ENCODE measurements at regions not wholly inside any gene's neighbourhood (a gene's known extent, or its start where the extent isn't known, plus 50 kb on each side); places are given as distances from the start of the nearest gene placed in this dataset.

DNA sequence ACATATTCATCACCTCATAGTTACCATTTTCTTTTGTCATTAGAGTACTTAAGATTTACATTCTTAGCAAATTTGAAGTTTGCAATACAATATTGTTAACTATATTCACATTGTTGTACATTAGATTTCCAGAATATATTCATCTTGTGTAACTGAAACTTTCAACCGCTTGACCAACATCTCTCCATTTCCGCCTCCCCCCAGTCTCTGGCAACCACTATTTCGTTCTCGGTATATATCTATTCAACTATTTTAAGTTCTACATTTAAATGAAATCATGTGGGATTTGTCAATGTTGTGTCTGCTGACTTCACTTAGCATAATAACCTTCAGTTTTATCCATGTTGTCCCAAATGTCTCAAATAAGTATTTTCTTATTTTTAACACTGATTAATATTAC lies 274.5 kb upstream of the KIF2B start:
- Histone ChIP-seq H3K27me3 (no peaks in the 10 kb centered on the region), H3K27ac (no peak overlapping the region), H3K4me3 (no peak overlapping the region), H3K9me3 (no peaks in the 10 kb centered on the region), H3K36me3 (replicated peaks in 1 of 2; ENCODE audit: insufficient read depth in 1 of 2, low read depth in 2 of 2) (no peaks in the 10 kb centered on the region), H3K4me1 (no peaks in the 10 kb centered on the region)
- WGBS, 2 donors, result 79 to 88% methylated on average over 4 of the region's 4 CpGs
- intact Hi-C loops (cut with DNase I), result no loop called here
- TF ChIP-seq POLR2A (IDR thresholded peaks at IDR 0.05), result no peak
- TF ChIP-seq, protein P1, sequence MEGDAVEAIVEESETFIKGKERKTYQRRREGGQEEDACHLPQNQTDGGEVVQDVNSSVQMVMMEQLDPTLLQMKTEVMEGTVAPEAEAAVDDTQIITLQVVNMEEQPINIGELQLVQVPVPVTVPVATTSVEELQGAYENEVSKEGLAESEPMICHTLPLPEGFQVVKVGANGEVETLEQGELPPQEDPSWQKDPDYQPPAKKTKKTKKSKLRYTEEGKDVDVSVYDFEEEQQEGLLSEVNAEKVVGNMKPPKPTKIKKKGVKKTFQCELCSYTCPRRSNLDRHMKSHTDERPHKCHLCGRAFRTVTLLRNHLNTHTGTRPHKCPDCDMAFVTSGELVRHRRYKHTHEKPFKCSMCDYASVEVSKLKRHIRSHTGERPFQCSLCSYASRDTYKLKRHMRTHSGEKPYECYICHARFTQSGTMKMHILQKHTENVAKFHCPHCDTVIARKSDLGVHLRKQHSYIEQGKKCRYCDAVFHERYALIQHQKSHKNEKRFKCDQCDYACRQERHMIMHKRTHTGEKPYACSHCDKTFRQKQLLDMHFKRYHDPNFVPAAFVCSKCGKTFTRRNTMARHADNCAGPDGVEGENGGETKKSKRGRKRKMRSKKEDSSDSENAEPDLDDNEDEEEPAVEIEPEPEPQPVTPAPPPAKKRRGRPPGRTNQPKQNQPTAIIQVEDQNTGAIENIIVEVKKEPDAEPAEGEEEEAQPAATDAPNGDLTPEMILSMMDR (IDR thresholded peaks at IDR 0.05), result no peak
- ATAC-seq, result no peak
- DNase-seq, result no peak

DNA sequence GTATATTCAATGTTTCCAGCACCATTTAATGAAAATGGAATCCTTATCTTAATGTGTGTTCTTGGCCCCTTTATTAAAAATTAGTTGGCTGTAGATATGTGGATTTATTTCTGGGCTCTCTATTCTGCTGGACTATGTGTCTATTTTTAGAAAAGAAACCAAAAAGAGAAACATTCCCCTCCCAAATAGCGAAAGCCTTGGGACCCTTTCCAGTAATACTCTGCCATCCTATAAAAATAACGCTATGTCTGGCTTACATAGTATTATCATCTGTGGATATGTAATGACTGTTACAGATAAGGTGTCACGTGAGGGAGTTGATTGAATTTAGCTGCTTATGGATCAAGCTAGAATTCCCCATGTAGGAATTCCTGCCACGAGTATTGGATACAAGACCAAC lies 279.3 kb upstream of the KIF2B start:
- no peak for ATAC-seq
- no peaks in the 10 kb centered on the region for H3K36me3 ChIP-seq (replicated peaks in 1 of 2; ENCODE audit: insufficient read depth in 1 of 2, low read depth in 2 of 2)

DNA sequence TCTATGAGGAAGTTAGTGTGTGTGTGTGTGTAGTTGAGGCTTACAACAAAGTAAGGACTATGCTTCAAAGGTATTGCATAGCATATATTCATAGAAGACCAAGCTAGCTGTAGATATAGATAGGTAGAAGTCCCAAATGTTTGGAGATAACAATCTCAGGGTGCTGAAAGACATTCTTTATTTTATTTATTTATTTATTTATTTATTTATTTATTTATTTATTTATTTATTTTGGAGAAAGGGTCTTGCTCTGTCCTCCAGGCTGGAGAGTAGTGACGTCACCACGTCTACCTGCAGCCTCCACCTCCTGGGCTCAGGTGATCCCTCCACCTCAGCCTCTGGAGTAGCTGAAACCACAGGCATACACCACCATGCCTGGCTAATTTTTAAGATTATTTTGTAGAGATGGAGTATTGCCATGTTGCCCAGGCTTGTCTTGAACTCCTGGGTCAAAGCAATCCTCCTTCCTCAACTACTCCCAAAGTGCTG lies 284.6 kb upstream of the KIF2B start:
- no peaks in the 10 kb centered on the region for H3K4me1 ChIP-seq
- DNase-seq, result no peak
- no peak overlapping the region for H3K4me3 ChIP-seq
- intact Hi-C loops (cut with DNase I), result no loop called here
- H3K27ac ChIP-seq, result no peak overlapping the region
- TF ChIP-seq POLR2A (IDR thresholded peaks at IDR 0.05), result no peak
- TF ChIP-seq, protein P1 (IDR thresholded peaks at IDR 0.05), result no peak
- peaks cover 0 to 4% of the 10 kb centered on the region in 2 donors for H3K27me3 ChIP-seq
- ATAC-seq, result no peak
- H3K36me3 ChIP-seq (replicated peaks in 1 of 2; ENCODE audit: insufficient read depth in 1 of 2, low read depth in 2 of 2), result no peaks in the 10 kb centered on the region
- WGBS, 2 donors, result 51 to 56% methylated on average over 2 of the region's 2 CpGs
- no peaks in the 10 kb centered on the region for H3K9me3 ChIP-seq

More for the DNA sequence above, 279.3 kb upstream of the KIF2B start:
- no peaks in the 10 kb centered on the region for H3K9me3 ChIP-seq
- WGBS, 2 donors, result 43 to 54% methylated on average over 4 of the region's 4 CpGs
- intact Hi-C loops (cut with DNase I), result no loop called here
- H3K4me1 ChIP-seq, result no peaks in the 10 kb centered on the region
- DNase-seq, result no peak
- no peak overlapping the region for H3K27ac ChIP-seq
- no peak overlapping the region for H3K4me3 ChIP-seq
- TF ChIP-seq, protein P1 (IDR thresholded peaks at IDR 0.05), result no peak
- TF ChIP-seq POLR2A (IDR thresholded peaks at IDR 0.05), result no peak
- no peaks in the 10 kb centered on the region for H3K27me3 ChIP-seq

DNA sequence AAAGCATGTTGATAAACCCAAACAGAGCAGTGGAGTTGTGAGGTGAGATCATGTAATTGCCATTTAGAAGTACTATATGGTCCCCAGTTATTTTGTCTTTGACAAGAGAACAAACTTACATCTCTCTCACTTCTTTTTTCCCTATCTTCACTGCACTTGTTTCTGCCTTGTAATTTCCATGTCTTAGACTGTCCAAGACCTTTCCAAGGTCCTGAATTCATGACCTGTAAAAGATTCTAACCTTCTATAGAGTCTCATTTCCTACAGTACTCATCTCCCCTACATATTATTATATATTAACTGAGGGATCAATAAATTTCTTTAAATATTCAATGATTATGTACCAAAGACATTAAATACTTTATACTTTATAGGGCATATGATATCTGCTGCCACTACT lies 295.3 kb upstream of the KIF2B start:
- H3K27ac ChIP-seq, result no peak overlapping the region
- intact Hi-C loops (cut with DNase I), result no loop called here
- no peak for TF ChIP-seq POLR2A (IDR thresholded peaks at IDR 0.05)
- TF ChIP-seq, protein P1 (IDR thresholded peaks at IDR 0.05), result no peak
- H3K36me3 ChIP-seq (replicated peaks in 1 of 2; ENCODE audit: insufficient read depth in 1 of 2, low read depth in 2 of 2), result no peaks in the 10 kb centered on the region
- H3K4me3 ChIP-seq, result no peak overlapping the region
- H3K4me1 ChIP-seq, result no peaks in the 10 kb centered on the region
- no peak for ATAC-seq
- H3K9me3 ChIP-seq, result no peaks in the 10 kb centered on the region
- DNase-seq, result no peak
- no peaks in the 10 kb centered on the region for H3K27me3 ChIP-seq

DNA sequence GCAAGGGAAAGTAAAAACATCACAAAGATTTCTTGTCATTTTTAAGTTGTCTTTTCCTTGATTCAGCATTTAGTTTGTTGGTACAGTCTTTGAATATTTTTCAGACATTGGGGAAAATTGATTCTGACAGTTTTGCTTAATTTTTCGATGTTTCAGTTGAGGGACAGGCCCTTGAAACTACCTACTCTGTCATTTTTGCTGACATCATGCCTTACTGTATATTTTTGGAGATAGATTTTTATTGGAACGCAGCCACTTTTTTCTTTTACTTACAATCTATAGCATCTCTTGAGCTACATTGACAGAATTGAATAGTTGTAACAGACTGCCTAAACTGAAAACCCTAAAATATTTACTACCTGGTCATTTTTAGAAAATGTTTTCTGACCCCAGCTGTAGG lies 297.1 kb upstream of the KIF2B start:
- H3K36me3 ChIP-seq (replicated peaks in 1 of 2; ENCODE audit: insufficient read depth in 1 of 2, low read depth in 2 of 2), result no peaks in the 10 kb centered on the region
- intact Hi-C loops (cut with DNase I), result no loop called here
- H3K4me1 ChIP-seq, result no peaks in the 10 kb centered on the region
- H3K4me3 ChIP-seq, result no peak overlapping the region
- H3K27me3 ChIP-seq, result no peaks in the 10 kb centered on the region
- H3K9me3 ChIP-seq, result no peaks in the 10 kb centered on the region
- no peak for DNase-seq
- ATAC-seq, result no peak
- WGBS, 2 donors, result 60 to 65% methylated on average over 2 of the region's 2 CpGs
- no peak for TF ChIP-seq POLR2A (IDR thresholded peaks at IDR 0.05)
- TF ChIP-seq, protein P1 (IDR thresholded peaks at IDR 0.05), result no peak
- H3K27ac ChIP-seq, result no peak overlapping the region
